H1 (cell line): ENCODE measurements at regions not wholly inside any gene's neighbourhood (a gene's known extent, or its start where the extent isn't known, plus 50 kb on each side); places are given as distances from the start of the nearest gene placed in this dataset. TPM values are rescaled to one million over a fixed set of nuclear protein-coding genes. Genes with fewer than 3 reads are reported as not detected.

Experiments used
- CTCF ChIA-PET: fragments of 300-600 bp; sonication (Branson Sonifier 250); formaldehyde crosslinking; loops from one replicate; lab custom pipeline; 2021; ENCODE audit not compliant: partially characterized antibody; lab: Charles Lee
- POLR2A ChIA-PET: fragments of 300-600 bp; sonication (Branson Sonifier 250); formaldehyde crosslinking; loops from one replicate; lab custom pipeline; 2021; ENCODE audit warnings: inconsistent platforms; ENCODE audit not compliant: partially characterized antibody; lab: Charles Lee
- DNase-seq, 2 experiments: peaks; one replicate each; pipeline versions ENCODE4 v3.0.0 to v3.0.0-alpha.2; 2010 to 2022; ENCODE audit warnings: low spot score in 2 of 2, low read depth in 1 of 2, mixed read lengths in 1 of 2
- FAIRE-seq: peaks from 2 replicates; lab custom pipeline; 2011; peaks lifted over from hg19 to GRCh38; lab: Jason Lieb, UNC
- H2AFZ ChIP-seq: 2 replicates; pipeline ENCODE4 v1.8.1; 2012; ENCODE audit warnings: low read length, inconsistent platforms
- H2AK5ac ChIP-seq: 2 replicates; pipeline ENCODE4 v1.6.1; 2013; ENCODE audit warnings: low read depth, low read length
- H2BK120ac ChIP-seq: replicated peaks from 2 replicates; pipeline ENCODE3; 2013; ENCODE audit warnings: low read depth, low read length, inconsistent platforms
- H2BK12ac ChIP-seq: 2 replicates; pipeline ENCODE4 v1.6.1; 2013; ENCODE audit warnings: low read depth, low read length
- H2BK15ac ChIP-seq: 2 replicates; pipeline ENCODE4 v1.6.1; 2013; ENCODE audit warnings: low read length
- H2BK20ac ChIP-seq: 2 replicates; pipeline ENCODE4 v1.6.1; 2013; ENCODE audit warnings: low read length
- H2BK5ac ChIP-seq: 2 replicates; pipeline ENCODE4 v1.6.1; 2013; ENCODE audit warnings: low read depth, low read length
- H3K14ac ChIP-seq: 2 replicates; pipeline ENCODE4 v1.6.1; 2013; ENCODE audit warnings: inconsistent platforms; ENCODE audit not compliant: insufficient read length
- H3K18ac ChIP-seq: 2 replicates; pipeline ENCODE4 v1.6.1; 2013; ENCODE audit warnings: low read length; ENCODE audit errors: extremely low read depth
- H3K23ac ChIP-seq: 2 replicates; pipeline ENCODE4 v1.6.1; 2013; ENCODE audit warnings: inconsistent platforms; ENCODE audit not compliant: insufficient read length
- H3K23me2 ChIP-seq: 2 replicates; pipeline ENCODE4 v1.6.1; 2013; ENCODE audit warnings: low read depth, low read length
- H3K27ac ChIP-seq: 2 replicates; pipeline ENCODE4 v1.6.1; 2011; ENCODE audit warnings: low read depth, low read length, inconsistent platforms
- H3K27me3 ChIP-seq, 4 experiments: replicated peaks in 1 of 4; 1 replicate in 1 of 4; 2 replicates in 3 of 4; pipeline versions ENCODE4 v1.6.1 to v1.8.1; 2011 to 2013; ENCODE audit warnings: low read length in 3 of 4, mild to moderate bottlenecking in 3 of 4, inconsistent platforms in 2 of 4, mixed read lengths in 2 of 4, moderate library complexity in 1 of 4; ENCODE audit not compliant: control insufficient read depth in 3 of 4, insufficient read depth in 3 of 4; ENCODE audit errors: extremely low read depth in 1 of 4
- H3K36me3 ChIP-seq, 4 experiments: 2 replicates each; pipeline versions ENCODE4 v1.6.1 to v1.8.1; 2011 to 2013; ENCODE audit warnings: mild to moderate bottlenecking in 4 of 4, low read length in 3 of 4, moderate library complexity in 2 of 4, control low read depth in 1 of 4, inconsistent platforms in 1 of 4; ENCODE audit not compliant: insufficient read depth in 4 of 4, control insufficient read depth in 2 of 4
- H3K4ac ChIP-seq: replicated peaks from 2 replicates; pipeline ENCODE3; 2013; ENCODE audit warnings: low read length, low read depth, mixed read lengths, inconsistent platforms; ENCODE audit not compliant: insufficient read length
- H3K4me1 ChIP-seq, 4 experiments: replicated peaks in 1 of 4; 1 replicate in 1 of 4; 2 replicates in 3 of 4; pipeline versions ENCODE4 v1.6.1 to v1.8.1; 2011 to 2013; ENCODE audit warnings: low read length in 3 of 4, inconsistent platforms in 2 of 4, mixed read lengths in 1 of 4; ENCODE audit not compliant: insufficient read depth in 4 of 4, control insufficient read depth in 3 of 4
- H3K4me2 ChIP-seq, 2 experiments: 2 replicates each; pipeline versions ENCODE4 v1.6.1 to v1.8.1; 2011 to 2013; ENCODE audit warnings: low read depth in 2 of 2, low read length in 2 of 2, control low read depth in 1 of 2, inconsistent platforms in 1 of 2, mild to moderate bottlenecking in 1 of 2; ENCODE audit not compliant: insufficient read depth in 1 of 2
- H3K4me3 ChIP-seq, 4 experiments: fragments of 200-600, 300-600 bp in 1 of 4; sonication (generic), shearing (Covaris generic), sonication (Bioruptor Twin) in 1 of 4; 2 replicates each; pipeline versions ENCODE4 v1.5.1 to v1.8.1; 2011 to 2016; ENCODE audit warnings: low read length in 4 of 4, low read depth in 3 of 4, control low read depth in 2 of 4, inconsistent platforms in 2 of 4, mild to moderate bottlenecking in 2 of 4, mixed read lengths in 1 of 4, moderate library complexity in 1 of 4; ENCODE audit not compliant: insufficient read depth in 2 of 4; ENCODE audit errors: extremely low read depth in 1 of 4
- H3K56ac ChIP-seq: replicated peaks from 2 replicates; pipeline ENCODE3; 2013; ENCODE audit warnings: low read depth, mild to moderate bottlenecking, mixed read lengths, low read length, inconsistent platforms; ENCODE audit not compliant: insufficient read length
- H3K79me1 ChIP-seq: 2 replicates; pipeline ENCODE4 v1.6.1; 2013; ENCODE audit warnings: low read depth, low read length, control low read depth
- H3K79me2 ChIP-seq, 2 experiments: 2 replicates each; pipeline versions ENCODE4 v1.6.1 to v1.8.1; 2012 to 2013; ENCODE audit warnings: low read length in 2 of 2, mild to moderate bottlenecking in 2 of 2, inconsistent platforms in 1 of 2; ENCODE audit not compliant: insufficient read depth in 2 of 2, control insufficient read depth in 1 of 2
- H3K9ac ChIP-seq, 4 experiments: replicated peaks in 1 of 4; 1 replicate in 1 of 4; 2 replicates in 3 of 4; pipeline versions ENCODE4 v1.6.1 to v1.8.1; 2011 to 2013; ENCODE audit warnings: low read depth in 3 of 4, low read length in 3 of 4, control low read depth in 2 of 4, mild to moderate bottlenecking in 2 of 4, moderate library complexity in 2 of 4, inconsistent platforms in 1 of 4; ENCODE audit errors: extremely low read depth in 1 of 4
- H3K9me3 ChIP-seq, 2 experiments: 2 replicates each; pipeline versions ENCODE4 v1.6.1 to v1.8.1; 2012 to 2013; ENCODE audit warnings: mild to moderate bottlenecking in 2 of 2, moderate library complexity in 2 of 2, control low read depth in 1 of 2, inconsistent platforms in 1 of 2, low read depth in 1 of 2, low read length in 1 of 2, mixed read lengths in 1 of 2; ENCODE audit not compliant: insufficient read depth in 2 of 2
- H4K20me1 ChIP-seq, 2 experiments: replicated peaks in 1 of 2; 2 replicates each; pipeline versions ENCODE3 to v1.8.1; 2011 to 2013; ENCODE audit warnings: inconsistent platforms in 2 of 2, low read length in 2 of 2, mild to moderate bottlenecking in 1 of 2; ENCODE audit not compliant: insufficient read depth in 2 of 2, control insufficient read depth in 1 of 2
- H4K5ac ChIP-seq: 2 replicates; pipeline ENCODE4 v1.6.1; 2013; ENCODE audit warnings: low read length, low read depth, mixed read lengths, inconsistent platforms; ENCODE audit not compliant: insufficient read length
- H4K8ac ChIP-seq: 2 replicates; pipeline ENCODE4 v1.8.0; 2013; ENCODE audit warnings: mild to moderate bottlenecking, moderate library complexity, low read length, inconsistent platforms; ENCODE audit not compliant: insufficient read depth; ENCODE audit errors: extremely low read depth
- H4K91ac ChIP-seq: replicated peaks from 2 replicates; pipeline ENCODE3; 2013; ENCODE audit warnings: low read length, mixed read lengths, inconsistent platforms; ENCODE audit not compliant: insufficient read length
- ASH2L ChIP-seq: fragments of 200-600, 300-600 bp; sonication (generic); IDR thresholded peaks from one replicate; pipeline ENCODE4 v1.7.1; 2017; ENCODE audit warnings: low read length
- CBX8 ChIP-seq: fragments of 300-800, 300-1000 bp; sonication (generic); IDR thresholded peaks from 2 replicates; pipeline ENCODE4 v1.7.1; 2016; ENCODE audit warnings: low read depth, low read length, borderline replicate concordance
- POU5F1 ChIP-seq: IDR thresholded peaks from 2 replicates; pipeline ENCODE4 v1.6.1; 2011; ENCODE audit warnings: low read depth, mild to moderate bottlenecking, low read length, moderate library complexity
- WGBS, 2 experiments: shearing (Covaris generic) in 1 of 2; methylation state at CpG; one replicate each; pipeline versions ENCODE4 v1.1.6 to v1.1.7; 2013 to 2015; ENCODE audit warnings: low lambda C conversion rate in 2 of 2, mixed read lengths in 2 of 2, inconsistent platforms in 1 of 2, low coverage in 1 of 2, missing lambda C conversion rate in 1 of 2; ENCODE audit not compliant: insufficient replicate concordance in 2 of 2, insufficient coverage in 1 of 2, insufficient read length in 1 of 2; ENCODE audit errors: extremely low coverage in 1 of 2, missing lambda C conversion rate in 1 of 2; 5-methylcytosine and 5-hydroxymethylcytosine counted together
- small RNA-seq: library from polyadenylated mRNA; stranded (forward); fragments of <200 nt; extraction: miRNeasy Mini kit (QIAGEN cat#:217004); gene quantifications from one replicate; pipeline ENCODE3, GENCODE V24; 2013; ENCODE audit not compliant: insufficient read depth

DNA sequence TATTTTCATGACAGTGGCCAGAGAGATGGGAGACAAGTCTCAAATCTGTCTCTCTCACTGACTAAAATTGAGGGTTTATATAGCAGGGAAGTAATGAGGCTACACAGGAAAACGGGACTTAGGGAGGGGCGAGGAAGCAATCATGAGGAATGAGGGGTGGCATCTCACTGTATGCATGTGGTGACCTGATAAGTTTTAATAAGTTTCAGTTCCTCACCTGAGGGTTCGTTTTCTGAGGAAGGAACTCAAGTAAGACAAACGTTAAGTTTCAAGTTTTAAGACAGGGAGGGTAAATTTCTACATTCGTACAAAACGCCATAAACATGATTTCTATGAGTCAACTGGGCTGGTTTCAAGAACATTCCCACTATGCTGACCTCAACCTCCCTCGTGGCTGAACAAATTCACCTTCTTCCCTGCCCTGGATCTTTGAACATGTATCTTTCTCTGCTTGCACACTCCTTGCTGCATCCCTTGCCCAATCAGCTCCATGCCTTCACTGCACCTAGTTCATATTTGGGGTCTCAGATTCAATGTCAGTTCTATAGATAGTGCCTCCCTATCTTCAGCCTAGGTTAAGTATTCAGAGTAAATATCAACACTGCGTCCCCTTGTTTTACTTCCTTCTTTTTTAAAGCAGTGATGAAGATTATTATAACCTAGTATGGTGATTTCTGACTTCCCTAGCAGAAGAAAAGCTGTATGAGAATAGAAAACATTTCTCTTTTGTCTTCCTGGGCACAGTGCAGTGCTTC lies 53.3 kb upstream of the CNTNAP5 start:
- Histone ChIP-seq H3K4me2 (no peak overlapping the region), H2BK15ac (no peak overlapping the region), H3K79me1 (no peaks in the 10 kb centered on the region), H3K4me1 (no peaks in the 10 kb centered on the region), H3K27ac (no peak overlapping the region), H2BK5ac (no peak overlapping the region), H2BK12ac (no peak overlapping the region), H3K79me2 (no peaks in the 10 kb centered on the region), H3K27me3 (peaks cover 0 to 1% (median 0%) of the 10 kb centered on the region in 4 experiments; a peak in 1 of 7 replicates), H2AFZ (no peak overlapping the region), H3K36me3 (no peaks in the 10 kb centered on the region), H3K56ac (no peak overlapping the region), H2BK120ac (no peak overlapping the region), H2AK5ac (no peak overlapping the region), H3K23me2 (no peaks in the 10 kb centered on the region), H4K5ac (no peak overlapping the region), H2BK20ac (no peak overlapping the region), H3K4me3 (no peak overlapping the region), H3K9me3 (no peaks in the 10 kb centered on the region), H3K9ac (no peak overlapping the region), H4K8ac (no peak overlapping the region), H3K18ac (no peak overlapping the region), H3K14ac (no peak overlapping the region), H4K91ac (no peak overlapping the region), H3K23ac (no peak overlapping the region), H4K20me1 (no peaks in the 10 kb centered on the region), H3K4ac (no peak overlapping the region)
- ChIA-PET POLR2A (no interaction called here), CTCF (no interaction called here)
- FAIRE-seq, result no peak
- DNase-seq, result no peak
- 88% methylated on average over 8 of the region's 8 CpGs; no CpG with 5 or more reads in 1 of the 2 experiments for WGBS, 2 experiments
- no peak for TF ChIP-seq ASH2L
- TF ChIP-seq POU5F1, result no peak
- no peak for TF ChIP-seq CBX8

Small RNA genes in the stretch of these regions (small RNA-seq; reads per million reads assigned to genes)
- gene AC064859.1, result not detected
